Fibroblast of lung (primary cell): ENCODE measurements at regions not wholly inside any gene's neighbourhood (a gene's known extent, or its start where the extent isn't known, plus 50 kb on each side); places are given as distances from the start of the nearest gene placed in this dataset.

Experiments
- DNase-seq, 2 donors: peaks; one replicate each; pipeline versions ENCODE4 v3.0.0 to v3.0.0-alpha.2; 2010; ENCODE audit warnings: low read depth in 2 of 2
- H2AFZ ChIP-seq: 2 replicates; pipeline ENCODE4 v1.5.1; 2012; ENCODE audit warnings: low read length, control low read depth, inconsistent platforms
- H3K27ac ChIP-seq: 2 replicates; pipeline ENCODE4 v1.5.1; 2011; ENCODE audit warnings: low read length, control low read depth; ENCODE audit not compliant: insufficient read depth
- H3K27me3 ChIP-seq: 2 replicates; pipeline ENCODE4 v1.5.1; 2011; ENCODE audit warnings: mild to moderate bottlenecking, low read length; ENCODE audit not compliant: control insufficient read depth, insufficient read depth
- H3K36me3 ChIP-seq: 2 replicates; pipeline ENCODE4 v1.5.1; 2011; ENCODE audit warnings: low read length; ENCODE audit not compliant: control insufficient read depth, insufficient read depth
- H3K4me1 ChIP-seq: 2 replicates; pipeline ENCODE4 v1.5.1; 2011; ENCODE audit warnings: low read length; ENCODE audit not compliant: control insufficient read depth, insufficient read depth; ENCODE audit errors: extremely low read depth
- H3K4me2 ChIP-seq: 2 replicates; pipeline ENCODE4 v1.5.1; 2011; ENCODE audit warnings: low read length, control low read depth; ENCODE audit not compliant: insufficient read depth; ENCODE audit errors: extremely low read depth
- H3K4me3 ChIP-seq, 4 experiments: fragments of 200-600 bp in 1 of 4; sonication (generic) in 1 of 4; replicated peaks in 1 of 4; 2 replicates each; pipeline ENCODE4 v1.5.1; 2011 to 2016; ENCODE audit warnings: low read length in 4 of 4, low read depth in 3 of 4, mild to moderate bottlenecking in 3 of 4, control low read depth in 2 of 4, inconsistent platforms in 1 of 4, mixed read lengths in 1 of 4; ENCODE audit not compliant: insufficient read depth in 1 of 4; ENCODE audit errors: control extremely low read depth in 1 of 4
- H3K79me2 ChIP-seq: 2 replicates; pipeline ENCODE4 v1.5.1; 2012; ENCODE audit warnings: mild to moderate bottlenecking, low read length, inconsistent platforms; ENCODE audit not compliant: control insufficient read depth, insufficient read depth
- H3K9ac ChIP-seq: 2 replicates; pipeline ENCODE4 v1.5.1; 2011; ENCODE audit warnings: mild to moderate bottlenecking, low read length, control low read depth; ENCODE audit not compliant: insufficient read depth
- H3K9me3 ChIP-seq: 2 replicates; pipeline ENCODE4 v1.5.1; 2012; ENCODE audit warnings: low read depth, low read length; ENCODE audit not compliant: control insufficient read depth, insufficient read depth
- H4K20me1 ChIP-seq: 2 replicates; pipeline ENCODE4 v1.5.1; 2011; ENCODE audit warnings: low read length; ENCODE audit not compliant: control insufficient read depth, insufficient read depth; ENCODE audit errors: extremely low read depth
- CTCF ChIP-seq, 2 donors: IDR thresholded peaks in 1 of 2; conservative IDR thresholded peaks in 1 of 2; 1 replicate in 1 of 2; 2 replicates in 1 of 2; pipeline ENCODE4 v1.5.1; 2011 to 2012; ENCODE audit warnings: low read length in 2 of 2, control low read depth in 1 of 2, inconsistent platforms in 1 of 2, low read depth in 1 of 2, mild to moderate bottlenecking in 1 of 2
- EZH2 ChIP-seq: IDR thresholded peaks from 2 replicates; pipeline ENCODE4 v1.5.1; 2012; ENCODE audit warnings: low read length, control low read depth, mild to moderate bottlenecking; ENCODE audit errors: missing control alignments

GRCh38 chr19:28486473-28486872 lies 726.5 kb downstream of the UQCRFS1 start:
- Histone ChIP-seq H3K9ac (no peak overlapping the region), H3K4me1 (no peaks in the 10 kb centered on the region), H3K27ac (no peak overlapping the region), H3K36me3 (no peaks in the 10 kb centered on the region), H3K4me3 (no peak overlapping the region), H3K27me3 (no peaks in the 10 kb centered on the region), H4K20me1 (no peaks in the 10 kb centered on the region), H2AFZ (no peak overlapping the region), H3K79me2 (no peaks in the 10 kb centered on the region), H3K4me2 (no peak overlapping the region), H3K9me3 (no peaks in the 10 kb centered on the region)
- no peak for TF ChIP-seq EZH2
- no peak for TF ChIP-seq CTCF (conservative IDR thresholded peaks at IDR 0.05 in 1 of 2, IDR thresholded peaks at IDR 0.05 in 1 of 2; ENCODE audit: low read depth in 1 of 2, low read length in 2 of 2)
- DNase-seq = no peak

GRCh38 chr19:28485292-28485691 lies 727.7 kb downstream of the UQCRFS1 start:
- Histone ChIP-seq H3K9ac (no peak overlapping the region), H3K79me2 (no peaks in the 10 kb centered on the region), H3K27ac (no peak overlapping the region), H3K4me3 (no peak overlapping the region), H3K27me3 (no peaks in the 10 kb centered on the region), H3K9me3 (no peaks in the 10 kb centered on the region), H3K4me1 (no peaks in the 10 kb centered on the region), H3K4me2 (no peak overlapping the region), H2AFZ (no peak overlapping the region), H3K36me3 (no peaks in the 10 kb centered on the region), H4K20me1 (no peaks in the 10 kb centered on the region)
- DNase-seq = peak in 1 of 2 donors; percentile 12
- no peak for TF ChIP-seq EZH2
- no peak for TF ChIP-seq CTCF (conservative IDR thresholded peaks at IDR 0.05 in 1 of 2, IDR thresholded peaks at IDR 0.05 in 1 of 2; ENCODE audit: low read depth in 1 of 2, low read length in 2 of 2)

GRCh38 chr19:28483197-28483596 lies 729.8 kb downstream of the UQCRFS1 start:
- Histone ChIP-seq H3K4me2 (no peak overlapping the region), H3K79me2 (no peaks in the 10 kb centered on the region), H3K4me3 (no peak overlapping the region), H3K9ac (no peak overlapping the region), H3K27me3 (no peaks in the 10 kb centered on the region), H3K36me3 (no peaks in the 10 kb centered on the region), H3K4me1 (no peaks in the 10 kb centered on the region), H3K9me3 (no peaks in the 10 kb centered on the region), H2AFZ (no peak overlapping the region), H4K20me1 (no peaks in the 10 kb centered on the region), H3K27ac (no peak overlapping the region)
- TF ChIP-seq CTCF (conservative IDR thresholded peaks at IDR 0.05 in 1 of 2, IDR thresholded peaks at IDR 0.05 in 1 of 2; ENCODE audit: low read depth in 1 of 2, low read length in 2 of 2) (no peak), EZH2 (no peak)
- no peak for DNase-seq
